ENCODE measurements at regions not wholly inside any gene's neighbourhood (a gene's known extent, or its start where the extent isn't known, plus 50 kb on each side); places are given as distances from the start of the nearest gene placed in this dataset.

GRCh38 chr4:11700751-11701226, 272.1 kb upstream of the HS3ST1 start:
- TF ChIP-seq, protein P1, sequence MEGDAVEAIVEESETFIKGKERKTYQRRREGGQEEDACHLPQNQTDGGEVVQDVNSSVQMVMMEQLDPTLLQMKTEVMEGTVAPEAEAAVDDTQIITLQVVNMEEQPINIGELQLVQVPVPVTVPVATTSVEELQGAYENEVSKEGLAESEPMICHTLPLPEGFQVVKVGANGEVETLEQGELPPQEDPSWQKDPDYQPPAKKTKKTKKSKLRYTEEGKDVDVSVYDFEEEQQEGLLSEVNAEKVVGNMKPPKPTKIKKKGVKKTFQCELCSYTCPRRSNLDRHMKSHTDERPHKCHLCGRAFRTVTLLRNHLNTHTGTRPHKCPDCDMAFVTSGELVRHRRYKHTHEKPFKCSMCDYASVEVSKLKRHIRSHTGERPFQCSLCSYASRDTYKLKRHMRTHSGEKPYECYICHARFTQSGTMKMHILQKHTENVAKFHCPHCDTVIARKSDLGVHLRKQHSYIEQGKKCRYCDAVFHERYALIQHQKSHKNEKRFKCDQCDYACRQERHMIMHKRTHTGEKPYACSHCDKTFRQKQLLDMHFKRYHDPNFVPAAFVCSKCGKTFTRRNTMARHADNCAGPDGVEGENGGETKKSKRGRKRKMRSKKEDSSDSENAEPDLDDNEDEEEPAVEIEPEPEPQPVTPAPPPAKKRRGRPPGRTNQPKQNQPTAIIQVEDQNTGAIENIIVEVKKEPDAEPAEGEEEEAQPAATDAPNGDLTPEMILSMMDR (conservative IDR thresholded peaks at IDR 0.05; ENCODE audit: low read depth in 2 of 2): no peak
- no peak for TF ChIP-seq EZH2 (IDR thresholded peaks at IDR 0.05; ENCODE audit: low read depth, unreplicated experiment)
- TF ChIP-seq POLR2AphosphoS5 (IDR thresholded peaks at IDR 0.05; ENCODE audit: low read depth): no peak
- TF ChIP-seq REST (IDR thresholded peaks at IDR 0.05; ENCODE audit: unreplicated experiment): no peak
- TF ChIP-seq, protein P2, sequence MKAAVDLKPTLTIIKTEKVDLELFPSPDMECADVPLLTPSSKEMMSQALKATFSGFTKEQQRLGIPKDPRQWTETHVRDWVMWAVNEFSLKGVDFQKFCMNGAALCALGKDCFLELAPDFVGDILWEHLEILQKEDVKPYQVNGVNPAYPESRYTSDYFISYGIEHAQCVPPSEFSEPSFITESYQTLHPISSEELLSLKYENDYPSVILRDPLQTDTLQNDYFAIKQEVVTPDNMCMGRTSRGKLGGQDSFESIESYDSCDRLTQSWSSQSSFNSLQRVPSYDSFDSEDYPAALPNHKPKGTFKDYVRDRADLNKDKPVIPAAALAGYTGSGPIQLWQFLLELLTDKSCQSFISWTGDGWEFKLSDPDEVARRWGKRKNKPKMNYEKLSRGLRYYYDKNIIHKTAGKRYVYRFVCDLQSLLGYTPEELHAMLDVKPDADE (IDR thresholded peaks at IDR 0.05): no peak
- no peak for TF ChIP-seq EZH2phosphoT487 (IDR thresholded peaks at IDR 0.05; ENCODE audit: unreplicated experiment)
- no peak for TF ChIP-seq ZNF114 (CRISPR knock-in tag; IDR thresholded peaks at IDR 0.05)
- no peak for TF ChIP-seq ZNF331 (CRISPR knock-in tag; IDR thresholded peaks at IDR 0.05; ENCODE audit: low read depth)
